ENCODE measurements at regions not wholly inside any gene's neighbourhood (a gene's known extent, or its start where the extent isn't known, plus 50 kb on each side); places are given as distances from the start of the nearest gene placed in this dataset.

DNA sequence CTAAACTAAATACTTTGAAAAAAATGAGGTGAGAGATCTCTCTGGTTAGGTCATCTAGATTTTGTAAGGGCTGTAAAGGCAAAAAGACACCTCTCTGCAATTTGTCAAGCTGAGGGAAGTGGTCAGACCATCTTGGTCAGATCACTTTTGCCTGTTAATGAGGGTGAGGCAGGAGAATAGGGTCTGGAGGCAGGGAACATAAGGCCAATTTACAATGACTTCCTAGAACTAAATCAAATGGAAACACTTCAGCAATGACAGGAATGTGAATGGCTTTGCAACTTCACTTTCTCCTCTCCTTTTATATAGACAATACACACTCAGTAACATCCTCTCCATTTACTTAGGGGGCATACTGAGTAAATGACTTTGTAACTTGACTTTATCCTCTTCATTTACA lies 1653.4 kb downstream of the SLITRK5 start:
- TF ChIP-seq POLR2AphosphoS5 (IDR thresholded peaks at IDR 0.05) (no peak), POLR2A (IDR thresholded peaks at IDR 0.05) (no peak)

Measured in prostate gland (tissue), 1 donor.